Ishikawa (cell line): ENCODE measurements at regions not wholly inside any gene's neighbourhood (a gene's known extent, or its start where the extent isn't known, plus 50 kb on each side); places are given as distances from the start of the nearest gene placed in this dataset.

ENCODE experiments used
- CEBPB ChIP-seq: IDR thresholded peaks from 2 replicates; pipeline ENCODE4 v1.6.1; 2012
- CREB1 ChIP-seq: IDR thresholded peaks from 2 replicates; pipeline ENCODE4 v1.6.1; 2012; ENCODE audit warnings: low read depth
- EGR1 ChIP-seq: IDR thresholded peaks from 2 replicates; pipeline ENCODE4 v1.6.1; 2012
- EP300 ChIP-seq: IDR thresholded peaks from 2 replicates; pipeline ENCODE4 v1.6.1; 2012; ENCODE audit warnings: borderline replicate concordance
- FOXM1 ChIP-seq: IDR thresholded peaks from 2 replicates; pipeline ENCODE4 v1.6.1; 2012; ENCODE audit warnings: low read depth, borderline replicate concordance
- NFIC ChIP-seq: IDR thresholded peaks from 2 replicates; pipeline ENCODE4 v1.6.1; 2012
- RAD21 ChIP-seq: IDR thresholded peaks from 2 replicates; pipeline ENCODE4 v1.6.1; 2012; ENCODE audit warnings: low read depth
- TAF1 ChIP-seq: IDR thresholded peaks from 2 replicates; pipeline ENCODE4 v1.6.1; 2012; ENCODE audit warnings: low read depth, mild to moderate bottlenecking
- TCF12 ChIP-seq: IDR thresholded peaks from 2 replicates; pipeline ENCODE4 v1.6.1; 2012; ENCODE audit warnings: low read depth
- TEAD4 ChIP-seq: IDR thresholded peaks from 2 replicates; pipeline ENCODE4 v1.6.1; 2012
- YY1 ChIP-seq: IDR thresholded peaks from 2 replicates; pipeline ENCODE4 v1.6.1; 2012; ENCODE audit warnings: low read depth
- ZBTB7A ChIP-seq: IDR thresholded peaks from 2 replicates; pipeline ENCODE4 v1.6.1; 2012; ENCODE audit warnings: low read depth
- TF ChIP-seq, protein P1 (sequence below): IDR thresholded peaks from 2 replicates; pipeline ENCODE4 v1.6.1; 2012
- TF ChIP-seq, protein P2 (sequence below): IDR thresholded peaks from 2 replicates; pipeline ENCODE4 v1.6.1; 2012
- TF ChIP-seq, protein P3 (sequence below): IDR thresholded peaks from 2 replicates; pipeline ENCODE4 v1.6.1; 2012; ENCODE audit warnings: low read depth, mild to moderate bottlenecking

DNA sequence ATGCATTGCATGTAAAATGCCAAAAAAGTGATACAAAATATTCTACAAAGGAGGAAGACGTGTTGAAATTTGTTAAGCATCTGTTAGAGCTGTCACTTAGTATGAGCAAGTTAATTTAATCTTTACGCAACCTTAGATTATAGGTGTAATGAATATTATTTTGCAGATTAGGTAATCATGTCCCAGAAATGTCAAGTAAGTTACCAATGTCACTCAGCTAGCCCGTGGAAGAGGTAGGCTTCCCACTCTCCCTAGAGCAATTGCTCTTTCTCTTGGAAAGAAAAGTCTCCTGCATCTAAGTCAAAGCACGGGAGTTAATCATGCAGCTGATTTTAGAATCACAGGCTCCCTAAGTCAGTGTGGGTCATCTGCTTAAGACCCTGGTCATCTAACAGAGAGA is 830.4 kb upstream of the IGFBP3 start:
- TF ChIP-seq, protein P1, sequence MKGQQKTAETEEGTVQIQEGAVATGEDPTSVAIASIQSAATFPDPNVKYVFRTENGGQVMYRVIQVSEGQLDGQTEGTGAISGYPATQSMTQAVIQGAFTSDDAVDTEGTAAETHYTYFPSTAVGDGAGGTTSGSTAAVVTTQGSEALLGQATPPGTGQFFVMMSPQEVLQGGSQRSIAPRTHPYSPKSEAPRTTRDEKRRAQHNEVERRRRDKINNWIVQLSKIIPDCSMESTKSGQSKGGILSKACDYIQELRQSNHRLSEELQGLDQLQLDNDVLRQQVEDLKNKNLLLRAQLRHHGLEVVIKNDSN = no peak
- TF ChIP-seq NFIC (no peak), EP300 (no peak), FOXM1 (no peak), CREB1 (no peak), RAD21 (no peak), CEBPB (no peak), TCF12 (no peak), ZBTB7A (no peak)
- TF ChIP-seq, protein P2, sequence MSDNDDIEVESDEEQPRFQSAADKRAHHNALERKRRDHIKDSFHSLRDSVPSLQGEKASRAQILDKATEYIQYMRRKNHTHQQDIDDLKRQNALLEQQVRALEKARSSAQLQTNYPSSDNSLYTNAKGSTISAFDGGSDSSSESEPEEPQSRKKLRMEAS = no peak

DNA sequence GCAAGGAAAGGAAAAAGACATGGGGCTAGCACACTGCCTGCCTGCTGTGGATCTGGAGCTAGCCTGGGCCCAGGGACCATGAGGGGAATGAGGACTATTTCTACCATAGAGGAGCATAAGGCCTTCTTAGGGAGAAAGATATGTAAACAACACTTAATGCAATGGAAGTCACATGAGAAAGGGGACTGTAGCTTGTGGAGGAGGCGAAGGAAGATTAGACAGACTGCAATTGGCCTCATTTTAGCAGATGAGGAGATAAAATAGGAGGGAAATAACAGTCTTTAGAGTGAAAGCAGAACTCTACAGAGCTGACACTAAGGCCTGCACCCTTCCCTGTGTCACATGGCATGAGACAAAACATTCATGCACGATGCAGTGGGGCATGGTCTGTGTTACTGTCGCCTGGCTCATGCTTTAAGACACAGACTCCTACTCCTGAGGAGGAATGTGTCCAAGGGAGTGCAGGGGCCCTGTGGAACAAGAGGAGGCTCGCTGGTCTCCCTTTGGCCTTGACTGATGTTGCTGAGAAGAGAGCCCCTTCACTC is 829.3 kb upstream of the IGFBP3 start:
- TF ChIP-seq ZBTB7A = no peak
- TF ChIP-seq TEAD4 = no peak
- TF ChIP-seq, protein P3, sequence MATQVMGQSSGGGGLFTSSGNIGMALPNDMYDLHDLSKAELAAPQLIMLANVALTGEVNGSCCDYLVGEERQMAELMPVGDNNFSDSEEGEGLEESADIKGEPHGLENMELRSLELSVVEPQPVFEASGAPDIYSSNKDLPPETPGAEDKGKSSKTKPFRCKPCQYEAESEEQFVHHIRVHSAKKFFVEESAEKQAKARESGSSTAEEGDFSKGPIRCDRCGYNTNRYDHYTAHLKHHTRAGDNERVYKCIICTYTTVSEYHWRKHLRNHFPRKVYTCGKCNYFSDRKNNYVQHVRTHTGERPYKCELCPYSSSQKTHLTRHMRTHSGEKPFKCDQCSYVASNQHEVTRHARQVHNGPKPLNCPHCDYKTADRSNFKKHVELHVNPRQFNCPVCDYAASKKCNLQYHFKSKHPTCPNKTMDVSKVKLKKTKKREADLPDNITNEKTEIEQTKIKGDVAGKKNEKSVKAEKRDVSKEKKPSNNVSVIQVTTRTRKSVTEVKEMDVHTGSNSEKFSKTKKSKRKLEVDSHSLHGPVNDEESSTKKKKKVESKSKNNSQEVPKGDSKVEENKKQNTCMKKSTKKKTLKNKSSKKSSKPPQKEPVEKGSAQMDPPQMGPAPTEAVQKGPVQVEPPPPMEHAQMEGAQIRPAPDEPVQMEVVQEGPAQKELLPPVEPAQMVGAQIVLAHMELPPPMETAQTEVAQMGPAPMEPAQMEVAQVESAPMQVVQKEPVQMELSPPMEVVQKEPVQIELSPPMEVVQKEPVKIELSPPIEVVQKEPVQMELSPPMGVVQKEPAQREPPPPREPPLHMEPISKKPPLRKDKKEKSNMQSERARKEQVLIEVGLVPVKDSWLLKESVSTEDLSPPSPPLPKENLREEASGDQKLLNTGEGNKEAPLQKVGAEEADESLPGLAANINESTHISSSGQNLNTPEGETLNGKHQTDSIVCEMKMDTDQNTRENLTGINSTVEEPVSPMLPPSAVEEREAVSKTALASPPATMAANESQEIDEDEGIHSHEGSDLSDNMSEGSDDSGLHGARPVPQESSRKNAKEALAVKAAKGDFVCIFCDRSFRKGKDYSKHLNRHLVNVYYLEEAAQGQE = no peak
- TF ChIP-seq CREB1 = no peak
- no peak for TF ChIP-seq EGR1
- TF ChIP-seq CEBPB = no peak
- TF ChIP-seq TAF1 = no peak
- TF ChIP-seq EP300 = no peak
- TF ChIP-seq, protein P1 = no peak
- TF ChIP-seq FOXM1 = no peak
- TF ChIP-seq TCF12 = no peak
- TF ChIP-seq, protein P2 = no peak
- no peak for TF ChIP-seq YY1
- TF ChIP-seq NFIC = no peak
- no peak for TF ChIP-seq RAD21

DNA sequence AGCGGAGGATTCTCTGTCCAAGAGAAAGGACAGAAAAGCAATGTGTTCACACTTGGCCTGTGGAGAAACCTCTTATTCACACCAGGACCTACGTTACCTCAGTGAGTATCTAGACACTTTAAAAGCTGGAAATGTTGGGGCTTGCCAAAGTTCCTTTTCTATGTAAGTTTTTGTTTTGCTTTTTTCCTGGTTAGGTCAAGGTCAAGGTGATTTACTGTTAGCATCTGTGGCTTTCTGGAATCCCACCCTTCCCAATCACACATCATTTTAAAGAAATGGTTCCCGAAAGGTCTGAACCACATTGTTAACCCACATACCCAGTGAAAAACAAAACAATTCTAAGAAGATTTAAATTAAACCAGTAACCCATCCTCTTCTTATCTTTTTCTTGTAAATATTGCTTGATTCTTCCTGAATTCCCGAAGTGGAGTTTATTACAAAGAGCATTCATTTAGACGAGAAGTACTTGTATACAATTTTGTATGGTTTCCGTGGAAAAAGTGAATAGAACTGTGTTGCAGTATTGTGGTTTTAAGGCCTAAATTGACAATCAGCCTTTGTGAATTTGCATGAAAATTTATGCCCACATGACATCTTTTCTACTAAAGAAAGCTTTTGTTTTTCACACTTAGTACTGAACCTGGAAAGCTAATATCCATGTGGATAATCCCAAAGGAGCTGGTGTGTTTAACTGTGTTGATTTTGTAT is 827.0 kb upstream of the IGFBP3 start:
- no peak for TF ChIP-seq RAD21
- no peak for TF ChIP-seq CREB1
- TF ChIP-seq EGR1 = no peak
- TF ChIP-seq, protein P1 = no peak
- no peak for TF ChIP-seq YY1
- TF ChIP-seq CEBPB = no peak
- TF ChIP-seq TAF1 = no peak
- TF ChIP-seq TEAD4 = no peak
- TF ChIP-seq, protein P2 = no peak
- TF ChIP-seq, protein P3 = no peak
- no peak for TF ChIP-seq ZBTB7A
- no peak for TF ChIP-seq NFIC
- no peak for TF ChIP-seq FOXM1
- no peak for TF ChIP-seq EP300

DNA sequence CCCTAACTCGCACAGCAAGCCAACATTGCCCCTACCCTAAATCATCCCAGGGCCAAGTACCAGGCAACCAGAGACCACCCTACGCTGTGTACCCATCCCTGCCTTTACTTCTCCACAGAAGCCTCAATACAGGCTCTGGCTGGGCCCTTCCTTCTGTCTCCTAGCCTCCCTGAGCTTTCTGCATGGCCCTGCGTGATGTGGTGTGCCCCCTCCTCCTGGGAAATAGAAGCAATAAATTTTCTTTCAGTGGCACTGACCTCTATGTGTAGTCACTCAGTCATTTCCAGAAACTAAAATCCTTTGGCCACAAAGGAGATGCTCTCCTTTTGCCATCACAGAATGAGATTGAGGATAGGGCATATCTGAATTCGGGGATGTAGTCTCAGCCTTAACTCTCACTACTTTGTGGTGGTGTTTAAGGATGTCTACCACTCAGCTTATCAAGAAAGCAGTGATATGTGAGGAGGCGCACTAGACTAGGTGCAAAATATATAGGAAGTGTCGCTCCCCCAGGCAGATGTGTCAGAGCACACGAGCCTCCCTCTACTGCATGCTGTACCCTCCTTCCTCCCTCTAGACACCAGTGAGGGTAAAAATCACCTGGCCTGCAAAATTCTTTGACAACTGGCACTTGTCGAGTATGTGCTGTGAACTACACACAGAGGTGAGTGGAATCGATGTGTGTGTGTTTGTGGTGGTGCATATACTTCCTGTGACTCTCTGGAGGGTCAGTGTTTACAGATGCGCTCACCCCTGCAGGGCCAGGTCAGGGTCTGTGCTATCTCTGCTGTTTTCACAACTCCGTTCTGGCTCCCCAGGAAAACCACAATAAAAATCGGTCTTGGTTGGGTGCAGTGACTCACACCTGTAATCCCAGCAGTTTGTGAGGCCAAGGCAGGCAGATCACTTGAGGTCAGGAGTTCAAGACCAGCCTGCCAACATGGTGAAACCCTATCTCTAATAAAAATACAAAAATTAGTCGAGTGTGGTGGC is 825.9 kb upstream of the IGFBP3 start:
- TF ChIP-seq RAD21 = no peak
- no peak for TF ChIP-seq TAF1
- no peak for TF ChIP-seq EP300
- no peak for TF ChIP-seq TEAD4
- TF ChIP-seq NFIC = no peak
- TF ChIP-seq TCF12 = no peak
- TF ChIP-seq YY1 = no peak

DNA sequence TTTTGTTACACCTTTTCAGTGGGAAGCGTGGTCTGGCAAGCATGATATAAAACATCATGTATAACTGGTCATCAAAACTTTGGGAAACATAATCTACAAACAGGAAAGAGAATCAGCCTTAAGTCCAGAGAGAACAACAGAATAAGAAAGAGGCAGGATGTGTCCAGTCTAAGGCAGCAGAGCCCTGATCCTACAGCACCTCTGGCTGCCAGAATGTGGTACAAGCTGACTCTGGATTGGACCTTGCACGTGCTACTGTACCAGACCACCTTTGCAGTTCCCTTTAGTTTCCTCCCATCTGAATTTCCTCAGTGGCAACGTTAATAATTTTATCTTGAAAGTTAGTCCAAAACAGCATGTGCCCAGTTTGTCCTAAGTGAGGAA is 824.6 kb upstream of the IGFBP3 start:
- TF ChIP-seq, protein P3 = no peak
- TF ChIP-seq RAD21 (peak; percentile 20; the same call in 1 of the 2 replicates), EGR1 (no peak)
